RKO (cell line): ENCODE measurements at regions not wholly inside any gene's neighbourhood (a gene's known extent, or its start where the extent isn't known, plus 50 kb on each side); places are given as distances from the start of the nearest gene placed in this dataset.
A peak's percentile ranks its signal among the peaks of the same experiment; 100 is the strongest.
"Not testable (repeated sequence)": the region's sequence is repeated elsewhere in the genome, so short reads cannot be mapped to it uniquely, and the experiment has no call there.

Experiments
- DNase-seq: peaks from one replicate; pipeline ENCODE4 v3.0.0-alpha.2; 2016; ENCODE audit warnings: low spot score

DNA sequence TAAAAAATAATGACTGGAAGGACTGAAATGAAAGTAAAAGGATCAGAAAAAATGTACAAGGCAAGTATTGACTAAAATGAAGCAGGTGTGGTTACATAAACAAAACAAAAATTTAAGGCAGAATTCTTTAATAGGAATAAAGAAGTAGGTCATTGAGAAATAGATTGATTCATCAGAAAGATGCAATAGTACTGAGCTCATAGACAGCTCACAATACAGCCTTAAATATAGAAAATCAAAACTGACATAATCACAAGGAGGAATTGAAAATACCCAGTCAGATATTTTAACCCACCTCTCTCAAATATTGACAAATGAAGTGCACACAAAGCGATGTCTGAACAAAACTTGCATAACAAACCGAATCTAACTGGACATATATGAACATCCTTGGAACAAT lies 366.8 kb upstream of the DPYD start:
- DNase-seq: no peak

DNA sequence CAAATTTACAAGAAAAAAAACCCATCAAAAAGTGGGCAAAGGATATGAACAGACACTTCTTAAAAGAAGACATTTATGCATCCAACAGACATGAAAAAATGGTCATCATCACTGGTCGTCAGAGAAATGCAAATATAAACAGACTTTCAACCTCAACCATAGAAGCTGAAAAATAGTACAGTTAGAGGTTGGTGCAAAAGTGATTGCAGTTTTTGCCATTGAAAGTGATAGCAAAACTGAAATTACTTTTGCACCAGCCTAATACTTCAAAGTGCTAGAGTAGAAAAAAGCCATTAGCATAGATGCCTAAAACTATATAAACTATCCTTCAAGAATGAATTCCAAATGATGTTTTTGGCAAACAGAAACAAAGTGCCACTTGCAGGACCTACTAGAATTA lies 365.8 kb upstream of the DPYD start:
- no peak for DNase-seq

DNA sequence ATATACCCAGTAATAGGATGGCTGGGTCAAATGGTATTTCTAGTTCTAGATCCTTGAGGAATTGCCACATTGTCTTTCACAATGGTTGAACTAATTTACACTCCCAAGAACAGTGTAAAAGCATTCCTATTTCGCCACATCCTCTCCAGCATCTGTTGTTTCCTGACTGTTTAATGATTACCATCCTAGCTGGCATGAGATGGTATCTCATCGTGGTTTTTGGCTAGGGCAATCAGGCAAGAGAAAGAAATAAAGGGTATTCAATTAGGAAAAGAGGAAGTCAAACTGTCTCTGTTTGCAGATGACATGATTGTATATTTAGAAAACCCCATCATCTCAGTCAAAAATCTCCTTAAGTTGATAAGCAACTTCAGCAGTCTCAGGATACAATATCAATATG lies 364.5 kb upstream of the DPYD start:
- not testable (repeated sequence) for DNase-seq

- no peak for DNase-seq
These were observed 359.2 kb upstream of the DPYD start for GRCh38 chr1:98280049-98280448.

- DNase-seq: no peak
These were observed 357.2 kb upstream of the DPYD start for GRCh38 chr1:98278055-98278454.

- peak; percentile 1 for DNase-seq
These were observed 356.3 kb upstream of the DPYD start for GRCh38 chr1:98277118-98277517.

DNA sequence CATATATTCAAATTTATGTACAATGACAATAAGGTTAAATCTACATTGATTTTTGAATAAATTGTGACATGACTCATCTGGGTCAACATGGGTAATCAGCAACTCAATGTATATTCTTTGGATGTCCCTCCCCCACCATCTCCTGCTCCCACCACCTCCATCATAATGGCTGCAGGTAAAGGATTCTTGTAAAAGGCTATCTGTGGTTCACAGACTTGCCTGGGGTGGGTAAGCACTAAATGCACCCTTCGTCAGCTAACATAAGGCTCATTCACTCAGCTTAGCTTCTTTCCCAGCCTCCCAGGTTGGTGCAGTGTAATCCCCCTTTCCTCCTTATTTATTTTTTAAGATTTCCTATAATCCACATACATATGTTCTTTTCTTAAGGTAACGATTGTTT lies 355.7 kb upstream of the DPYD start:
- no peak for DNase-seq

DNA sequence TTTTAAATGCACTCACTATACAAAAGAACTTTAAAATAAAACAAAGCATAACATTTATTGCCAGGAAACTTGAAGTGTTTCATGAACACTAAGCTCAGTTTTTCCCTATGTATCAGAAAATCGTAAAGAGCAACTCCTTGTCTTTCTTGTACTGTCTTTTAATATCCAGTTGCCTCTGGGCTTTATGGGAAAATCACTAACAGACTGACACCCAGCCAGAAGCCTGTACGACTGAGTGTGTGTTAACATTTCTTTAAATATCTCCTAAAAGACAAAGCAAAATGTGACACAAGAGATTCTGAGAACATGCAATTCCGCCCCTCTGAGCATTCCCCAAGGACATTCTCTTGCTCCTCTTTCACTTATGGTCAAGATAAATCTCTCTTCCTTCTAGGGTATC lies 347.5 kb upstream of the DPYD start:
- DNase-seq: no peak

DNA sequence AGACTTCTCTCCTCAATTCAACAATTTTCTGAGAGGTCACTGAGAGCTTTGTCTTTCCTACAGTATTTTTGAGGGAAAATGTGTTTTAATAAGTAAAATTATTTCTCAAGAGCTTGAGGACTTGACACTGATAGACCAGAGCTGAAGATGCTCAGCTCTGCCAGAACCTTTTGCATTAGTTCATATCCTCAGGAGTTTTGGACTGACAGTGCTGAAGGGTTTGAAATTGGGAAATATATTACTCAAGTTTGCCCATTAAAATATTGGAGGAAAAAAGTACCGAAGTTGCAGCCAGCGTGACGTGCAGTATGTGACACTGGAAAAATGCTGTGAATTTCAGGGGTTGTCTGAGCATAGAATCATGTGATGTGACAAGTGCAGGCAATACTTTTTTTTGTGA lies 346.6 kb upstream of the DPYD start:
- DNase-seq: no peak

DNA sequence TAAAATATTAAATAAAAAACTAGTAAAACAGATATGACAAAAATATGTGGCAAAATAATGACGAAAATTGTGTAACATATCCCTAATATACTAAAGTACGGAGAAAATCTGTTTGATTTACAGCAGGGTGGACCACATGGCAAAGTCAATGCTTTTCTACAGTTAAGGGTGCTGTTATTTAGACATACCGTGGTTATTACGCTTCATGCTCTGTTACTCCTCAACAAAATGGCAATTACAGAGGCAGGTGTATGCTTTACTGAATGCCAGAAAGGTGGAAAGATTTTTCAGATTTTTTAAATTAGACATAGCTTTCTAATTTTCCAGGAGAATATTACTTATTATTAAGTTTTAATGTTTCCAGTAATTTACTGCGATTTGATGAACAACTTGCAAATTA lies 343.9 kb upstream of the DPYD start:
- no peak for DNase-seq

- DNase-seq: no peak
These were observed 340.0 kb upstream of the DPYD start for GRCh38 chr1:98260839-98261238.

- DNase-seq: no peak
These were observed 339.6 kb upstream of the DPYD start for GRCh38 chr1:98260412-98260811.

DNA sequence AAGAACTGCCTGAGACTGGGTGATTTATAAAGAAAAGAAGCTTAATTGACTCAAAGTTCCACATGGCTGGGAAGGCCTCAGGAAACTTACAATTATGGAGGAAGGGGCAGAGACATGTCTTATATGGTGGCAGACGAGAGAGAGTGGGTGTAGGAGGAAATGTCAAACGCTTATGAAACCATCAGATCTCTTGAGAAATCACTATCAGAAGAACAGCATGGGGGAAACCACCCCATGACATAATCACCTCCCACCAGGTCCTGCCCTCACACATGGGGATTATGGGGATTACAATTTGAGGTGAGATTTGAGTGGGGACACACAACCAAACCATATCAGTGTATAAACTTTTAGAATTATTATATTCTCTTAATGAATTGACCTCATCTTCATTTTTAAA lies 335.9 kb upstream of the DPYD start:
- DNase-seq: no peak

DNA sequence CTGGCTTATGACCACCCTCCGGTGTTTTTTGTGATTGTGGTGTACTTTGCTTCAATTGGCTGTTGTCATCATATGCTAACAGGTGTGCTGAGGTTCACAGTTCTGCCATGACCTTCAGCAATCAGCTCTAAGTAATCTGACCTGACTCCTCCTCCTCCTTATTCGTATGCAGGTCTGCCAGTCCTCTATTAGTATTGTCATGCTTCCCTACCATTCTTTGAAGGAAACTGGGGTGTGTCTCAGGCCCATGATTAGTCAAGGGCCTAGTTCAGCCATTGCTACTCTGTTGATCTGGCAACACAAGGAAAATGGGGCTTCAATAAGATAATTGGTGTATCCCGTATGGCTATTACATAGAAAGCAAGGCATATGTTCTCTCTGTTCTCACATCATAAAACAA lies 332.3 kb upstream of the DPYD start:
- no peak for DNase-seq

GRCh38 chr1:98251497-98251896 lies 330.7 kb upstream of the DPYD start:
- DNase-seq: no peak

- DNase-seq: no peak
These were observed 311.8 kb upstream of the DPYD start for GRCh38 chr1:98232678-98233077.

DNA sequence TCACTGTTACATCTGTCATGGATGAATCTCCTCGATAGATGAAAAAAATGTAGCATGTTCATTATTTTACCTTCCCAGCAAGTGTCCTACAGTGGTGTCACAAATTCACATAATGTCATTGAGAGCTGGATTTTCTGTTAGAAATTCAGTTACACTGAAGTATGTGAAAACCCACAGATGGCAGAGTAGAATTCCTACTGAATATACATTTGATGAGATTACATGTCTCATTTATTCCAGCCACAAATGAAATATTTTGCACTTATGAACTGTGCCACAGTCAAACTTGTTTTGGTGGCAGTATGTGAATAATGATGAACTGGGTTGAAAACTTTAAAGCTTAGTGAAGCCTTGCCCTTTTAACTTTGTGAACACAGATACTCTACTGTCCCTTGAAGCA lies 301.9 kb upstream of the DPYD start:
- DNase-seq: no peak

- DNase-seq: no peak
These were observed 301.1 kb upstream of the DPYD start for GRCh38 chr1:98221923-98222322.

DNA sequence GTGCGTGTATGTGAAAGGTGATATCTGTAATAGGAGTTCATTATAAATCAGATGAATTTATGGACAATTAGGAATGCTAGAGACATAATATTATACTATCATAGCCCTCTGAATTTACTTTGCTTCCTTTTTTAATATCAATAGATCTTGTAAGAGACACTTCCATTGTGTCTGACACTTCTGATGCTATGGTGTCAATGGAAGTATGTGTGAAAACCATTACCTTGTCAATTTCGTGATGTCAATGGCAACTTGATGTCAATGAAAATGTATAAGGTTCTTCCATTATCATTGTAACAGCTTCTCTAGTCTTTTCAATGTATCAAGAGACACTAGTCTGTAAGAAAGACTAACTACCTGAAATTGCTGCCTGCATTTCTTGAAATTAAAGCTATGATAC lies 296.8 kb upstream of the DPYD start:
- no peak for DNase-seq

GRCh38 chr1:98216304-98216703 lies 295.5 kb upstream of the DPYD start:
- DNase-seq: no peak

DNA sequence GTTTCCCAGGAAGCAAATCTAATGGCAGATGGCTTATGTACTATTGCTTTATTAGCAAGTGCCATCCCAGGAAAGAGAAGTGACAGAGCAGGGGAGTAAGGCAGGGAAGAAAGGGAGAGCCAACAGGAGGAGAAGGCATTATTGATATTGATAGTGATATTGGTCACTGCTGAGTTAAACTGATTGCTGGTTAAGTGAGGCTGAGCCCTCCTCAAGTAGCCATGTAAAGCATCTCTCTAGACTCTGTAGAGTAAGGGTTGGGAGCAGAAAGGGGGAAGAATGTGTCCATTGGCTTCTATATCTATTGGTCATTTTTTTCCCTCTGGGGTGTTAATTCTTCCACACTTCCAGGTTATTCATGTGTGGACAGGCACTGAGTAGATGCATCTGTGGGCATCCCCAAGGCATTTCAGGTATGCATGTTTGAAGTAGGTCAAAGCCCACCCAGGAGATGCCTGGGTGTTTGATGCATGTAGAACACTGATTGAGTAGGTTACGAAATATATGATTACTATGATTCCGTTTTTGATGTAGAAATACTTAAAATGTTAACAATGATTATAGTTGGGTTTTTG lies 290.5 kb upstream of the DPYD start:
- DNase-seq: no peak

DNA sequence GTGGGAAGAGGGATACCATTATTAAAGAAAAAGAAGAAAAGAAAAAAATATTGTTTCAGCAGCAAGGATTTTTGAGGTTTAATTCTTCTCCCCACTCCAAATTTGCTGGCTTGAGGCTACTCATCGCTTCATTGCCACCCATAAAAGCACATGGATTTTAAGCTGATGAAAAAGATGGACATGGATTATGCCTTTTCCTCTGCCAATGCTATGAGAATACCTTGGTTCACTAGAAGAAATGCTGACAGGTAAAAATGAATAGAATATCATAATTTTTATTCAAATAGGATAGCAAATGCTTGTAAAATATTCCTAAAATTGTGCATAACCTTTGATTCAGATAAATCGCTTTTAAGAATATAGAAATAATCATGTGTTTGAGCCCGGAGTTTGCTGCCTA lies 289.7 kb upstream of the DPYD start:
- no peak for DNase-seq

- DNase-seq: no peak
These were observed 289.2 kb upstream of the DPYD start for GRCh38 chr1:98210064-98210463.

GRCh38 chr1:98205291-98206017 lies 284.6 kb upstream of the DPYD start:
- no peak for DNase-seq
